NT2/D1 (cell line): ENCODE measurements at regions not wholly inside any gene's neighbourhood (a gene's known extent, or its start where the extent isn't known, plus 50 kb on each side); places are given as distances from the start of the nearest gene placed in this dataset.

ENCODE experiments used
- DNase-seq: peaks from one replicate; pipeline ENCODE4 v3.0.0-alpha.2; 2011; ENCODE audit warnings: low read depth, low spot score
- H3K27me3 ChIP-seq: 2 replicates; pipeline ENCODE4 v1.6.0; 2011; ENCODE audit warnings: mild to moderate bottlenecking; ENCODE audit not compliant: insufficient read length, insufficient read depth
- H3K36me3 ChIP-seq: 2 replicates; pipeline ENCODE4 v1.6.1; 2011; ENCODE audit warnings: mild to moderate bottlenecking, low read length, mixed read lengths; ENCODE audit not compliant: insufficient read depth, insufficient read length
- H3K4me1 ChIP-seq: 2 replicates; pipeline ENCODE4 v1.5.1; 2011; ENCODE audit not compliant: insufficient read depth, insufficient read length
- H3K4me3 ChIP-seq: 2 replicates; pipeline ENCODE4 v1.5.1; 2011; ENCODE audit warnings: low read depth; ENCODE audit not compliant: insufficient read length
- H3K9ac ChIP-seq: 2 replicates; pipeline ENCODE4 v1.6.0; 2011; ENCODE audit warnings: low read depth; ENCODE audit not compliant: insufficient read length
- H3K9me3 ChIP-seq: 2 replicates; pipeline ENCODE4 v1.5.1; 2011; ENCODE audit warnings: mild to moderate bottlenecking, low read length; ENCODE audit not compliant: insufficient read depth
- SUZ12 ChIP-seq: IDR thresholded peaks from 2 replicates; pipeline ENCODE4 v1.6.1; 2011; ENCODE audit not compliant: insufficient read length, insufficient read depth; ENCODE audit errors: extremely low read depth
- YY1 ChIP-seq: IDR thresholded peaks from 2 replicates; pipeline ENCODE4 v1.6.1; 2011; ENCODE audit not compliant: insufficient read length, insufficient read depth
- ZNF274 ChIP-seq: IDR thresholded peaks from 2 replicates; pipeline ENCODE4 v1.6.1; 2011; ENCODE audit warnings: mild to moderate bottlenecking, low read depth, low read length

DNA sequence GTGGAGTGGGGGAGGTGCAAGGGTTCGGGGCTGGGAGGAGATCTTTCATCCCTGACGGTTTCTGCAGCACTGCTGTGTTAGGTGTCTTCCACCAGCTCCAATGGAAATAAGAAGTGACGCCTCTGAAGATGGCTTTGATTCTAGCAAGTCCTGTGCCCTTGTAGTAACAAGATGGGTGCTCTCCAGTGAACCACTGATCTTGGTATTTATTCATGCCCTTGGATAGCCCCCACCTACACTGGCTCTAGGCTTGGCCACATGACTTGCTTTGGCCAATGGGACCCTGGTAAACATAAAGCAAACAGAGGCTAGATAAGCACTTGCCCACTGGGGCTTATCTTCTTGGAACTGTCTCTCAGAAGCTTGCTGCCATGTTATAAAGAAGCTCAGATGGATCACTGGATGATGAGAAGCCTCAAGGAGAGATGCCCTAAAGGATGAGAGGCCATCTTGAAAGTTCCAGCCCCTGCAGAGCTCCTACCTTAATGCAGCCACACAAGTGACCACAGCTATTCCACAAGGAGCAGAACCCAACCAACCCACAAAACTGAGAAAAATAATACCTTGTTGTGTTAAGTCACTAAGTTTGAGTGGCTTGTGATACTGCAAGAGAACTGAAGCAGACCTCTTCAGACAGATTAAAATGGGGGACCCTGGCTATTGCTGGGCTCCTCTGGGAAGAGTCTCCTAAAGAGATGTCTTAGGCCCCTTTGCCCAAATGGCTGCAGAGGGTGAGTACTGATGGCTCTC is 137.9 kb downstream of the PDCD6IP start:
- TF ChIP-seq YY1 (no peak), SUZ12 (no peak), ZNF274 (no peak)
- Histone ChIP-seq H3K36me3 (no peaks in the 10 kb centered on the region), H3K4me3 (no peak overlapping the region), H3K4me1 (no peaks in the 10 kb centered on the region), H3K27me3 (no peaks in the 10 kb centered on the region), H3K9ac (no peak overlapping the region), H3K9me3 (no peaks in the 10 kb centered on the region)
- DNase-seq = no peak

DNA sequence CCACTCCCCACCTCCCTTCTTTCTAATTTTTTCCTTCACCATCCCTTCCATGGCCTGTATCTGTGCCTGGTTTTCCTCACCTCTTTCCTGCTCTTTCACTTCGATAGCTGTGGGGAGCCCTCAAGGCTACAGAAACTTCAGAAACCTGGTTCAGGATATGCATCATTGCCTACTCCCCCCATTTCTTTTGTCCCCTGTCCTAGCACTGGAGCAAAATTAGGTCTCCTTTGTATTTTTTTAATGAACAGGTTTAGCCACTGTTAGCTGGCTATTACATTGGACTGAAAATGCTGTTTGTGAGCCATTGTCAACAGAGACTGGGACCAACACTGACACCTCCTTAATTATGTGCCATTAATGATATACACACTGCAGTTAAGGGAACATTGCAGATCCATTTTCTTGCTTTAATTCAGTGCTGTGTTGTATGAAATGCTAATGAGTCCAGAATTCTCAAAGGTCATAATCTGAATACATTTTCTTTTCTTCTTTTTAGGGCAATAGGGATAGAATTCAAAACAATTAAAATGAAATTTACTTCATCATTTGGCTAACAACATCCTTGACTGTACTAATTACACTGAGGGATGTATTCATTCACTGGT is 138.6 kb downstream of the PDCD6IP start:
- Histone ChIP-seq H3K27me3 (no peaks in the 10 kb centered on the region), H3K4me1 (no peaks in the 10 kb centered on the region), H3K9me3 (no peaks in the 10 kb centered on the region), H3K9ac (no peak overlapping the region), H3K4me3 (no peak overlapping the region), H3K36me3 (no peaks in the 10 kb centered on the region)
- no peak for TF ChIP-seq YY1
- no peak for TF ChIP-seq SUZ12
- no peak for TF ChIP-seq ZNF274
- DNase-seq = no peak

DNA sequence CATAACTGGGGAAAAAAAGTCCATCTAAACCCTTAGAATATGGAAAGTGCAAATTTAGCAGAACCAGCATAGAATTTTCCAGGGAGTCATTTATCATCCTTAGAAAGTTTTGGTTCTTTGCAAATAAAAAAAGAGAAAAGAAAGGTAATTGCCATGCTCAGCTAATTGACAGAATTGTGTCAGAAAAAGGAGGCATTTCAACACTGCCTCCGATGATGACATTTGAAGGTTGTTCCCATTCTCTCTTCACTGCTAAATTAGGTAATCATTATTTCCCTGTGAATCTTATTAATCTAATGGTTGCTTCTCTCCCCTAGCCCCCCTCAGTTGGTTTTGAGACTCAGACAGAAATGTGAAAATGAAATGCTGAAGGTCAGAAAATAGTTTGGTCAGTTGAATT is 139.2 kb downstream of the PDCD6IP start:
- no peaks in the 10 kb centered on the region for H3K9me3 ChIP-seq
- no peak overlapping the region for H3K9ac ChIP-seq
- no peak for DNase-seq
- H3K27me3 ChIP-seq = no peaks in the 10 kb centered on the region
- no peaks in the 10 kb centered on the region for H3K36me3 ChIP-seq
- TF ChIP-seq ZNF274 = no peak
- H3K4me1 ChIP-seq = no peaks in the 10 kb centered on the region
- H3K4me3 ChIP-seq = no peak overlapping the region

DNA sequence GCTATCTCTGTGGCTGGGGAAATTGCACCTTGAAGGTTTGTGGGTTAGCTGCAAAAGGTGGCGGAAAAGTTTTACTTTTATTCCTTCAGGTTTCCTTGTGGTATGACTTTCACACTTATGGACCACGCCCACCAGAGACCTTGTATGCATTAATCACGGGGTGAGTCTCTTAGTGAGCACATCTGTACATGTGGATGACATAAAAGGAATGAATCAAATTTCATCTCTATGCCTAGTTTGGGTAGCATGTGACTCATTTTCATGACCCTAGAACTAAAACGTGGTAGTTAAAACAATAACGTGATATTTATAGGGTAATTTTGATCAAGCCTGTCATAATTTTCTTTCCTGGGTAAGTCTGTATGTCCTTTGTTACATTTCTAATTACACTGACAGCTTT is 141.7 kb downstream of the PDCD6IP start:
- no peaks in the 10 kb centered on the region for H3K9me3 ChIP-seq
- H3K4me1 ChIP-seq = no peaks in the 10 kb centered on the region
- no peak for DNase-seq
- no peak overlapping the region for H3K4me3 ChIP-seq
- H3K27me3 ChIP-seq = no peaks in the 10 kb centered on the region
- no peak overlapping the region for H3K9ac ChIP-seq
- no peaks in the 10 kb centered on the region for H3K36me3 ChIP-seq
- TF ChIP-seq ZNF274 = no peak
- no peak for TF ChIP-seq YY1
- TF ChIP-seq SUZ12 = no peak

DNA sequence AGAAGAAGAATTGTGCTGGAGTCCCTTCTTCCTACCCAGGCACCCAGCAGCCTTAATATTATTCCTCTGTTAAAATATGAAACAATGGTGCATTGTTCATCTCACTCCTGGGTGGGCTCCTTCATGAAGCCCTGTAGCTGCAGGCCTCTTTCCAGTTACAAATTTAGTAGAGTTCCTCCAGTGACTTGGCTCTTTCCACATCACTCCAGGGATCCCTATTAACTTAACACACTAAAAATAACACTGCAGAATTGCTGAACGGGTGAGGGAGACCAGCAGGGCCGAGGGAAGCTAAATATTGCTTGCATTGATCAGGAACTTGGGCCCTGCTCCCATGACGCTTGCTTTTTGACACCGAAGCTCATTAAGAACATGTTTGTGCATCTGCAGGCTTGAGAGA is 142.3 kb downstream of the PDCD6IP start:
- H3K4me1 ChIP-seq = no peaks in the 10 kb centered on the region
- no peaks in the 10 kb centered on the region for H3K9me3 ChIP-seq
- no peaks in the 10 kb centered on the region for H3K36me3 ChIP-seq
- no peak for TF ChIP-seq ZNF274
- TF ChIP-seq SUZ12 = no peak
- no peak for TF ChIP-seq YY1
- no peak overlapping the region for H3K9ac ChIP-seq
- DNase-seq = no peak
- H3K4me3 ChIP-seq = no peak overlapping the region
- no peaks in the 10 kb centered on the region for H3K27me3 ChIP-seq

DNA sequence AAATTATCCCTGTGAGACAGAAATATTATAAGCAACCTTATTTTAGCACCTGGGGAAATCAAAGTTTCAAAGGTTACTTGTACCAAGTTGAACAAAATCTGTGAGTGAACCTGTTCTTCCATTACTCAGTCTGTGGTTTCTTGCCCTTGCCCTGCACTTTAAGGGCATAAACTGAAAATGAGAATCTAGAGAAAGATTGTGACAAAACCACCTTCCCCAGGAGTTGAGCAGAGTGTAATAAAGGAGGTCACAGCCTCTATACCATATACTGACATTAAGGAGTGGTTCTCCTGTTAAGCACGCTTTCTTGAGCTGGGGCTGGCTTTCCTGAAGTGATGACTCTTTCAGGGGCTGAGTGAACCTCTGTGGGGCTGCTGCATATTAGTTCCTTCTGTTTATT is 143.4 kb downstream of the PDCD6IP start:
- TF ChIP-seq ZNF274 (no peak), SUZ12 (no peak), YY1 (no peak)
- Histone ChIP-seq H3K4me1 (no peaks in the 10 kb centered on the region), H3K36me3 (no peaks in the 10 kb centered on the region), H3K9ac (no peak overlapping the region), H3K27me3 (no peaks in the 10 kb centered on the region), H3K4me3 (no peak overlapping the region), H3K9me3 (no peaks in the 10 kb centered on the region)
- no peak for DNase-seq

DNA sequence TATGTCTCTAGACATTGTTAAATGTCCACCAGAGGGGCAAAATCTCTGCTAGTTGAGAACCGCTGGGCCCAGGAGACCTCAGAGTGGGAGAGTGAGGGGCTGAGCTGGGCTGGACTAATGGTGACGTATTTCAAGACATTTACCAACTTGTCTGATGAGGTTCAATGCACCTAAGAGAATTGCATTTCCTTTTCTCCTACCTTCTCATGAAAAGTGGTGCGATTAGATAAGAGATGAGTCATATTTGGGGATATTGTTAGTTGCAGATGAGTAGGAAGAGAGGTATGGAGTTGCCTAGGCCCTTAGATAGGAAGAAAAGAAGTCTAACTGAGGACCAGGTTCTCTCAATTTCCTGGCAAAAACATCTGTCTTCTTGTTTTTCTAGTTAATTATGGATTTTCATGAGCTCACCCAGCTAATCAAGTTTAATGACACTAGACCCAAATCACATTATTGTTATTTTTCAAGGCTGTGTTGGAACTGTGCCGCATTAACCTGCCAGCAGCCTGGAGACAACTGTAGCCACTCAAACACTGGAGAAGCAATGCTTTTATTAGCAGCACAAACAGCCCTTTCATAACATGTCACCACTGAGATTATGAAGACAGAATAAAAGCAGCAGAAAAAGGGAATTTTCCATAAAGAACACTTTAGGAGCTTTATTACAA is 144.2 kb downstream of the PDCD6IP start:
- no peaks in the 10 kb centered on the region for H3K9me3 ChIP-seq
- no peak overlapping the region for H3K9ac ChIP-seq
- no peaks in the 10 kb centered on the region for H3K4me1 ChIP-seq
- H3K27me3 ChIP-seq = no peaks in the 10 kb centered on the region
- H3K36me3 ChIP-seq = no peaks in the 10 kb centered on the region
- no peak for DNase-seq
- H3K4me3 ChIP-seq = no peak overlapping the region
- no peak for TF ChIP-seq SUZ12
- TF ChIP-seq YY1 = no peak
- no peak for TF ChIP-seq ZNF274
